Astrocyte (in vitro differentiated cells and primary cell): ENCODE measurements at regions not wholly inside any gene's neighbourhood (a gene's known extent, or its start where the extent isn't known, plus 50 kb on each side); places are given as distances from the start of the nearest gene placed in this dataset.

Experiments
- DNase-seq: peaks from one replicate; pipeline ENCODE4 v3.0.0-alpha.2; 2010; ENCODE audit warnings: low read depth
- FAIRE-seq: peaks from 2 replicates; lab custom pipeline; 2011; peaks lifted over from hg19 to GRCh38; lab: Jason Lieb, UNC
- H2AFZ ChIP-seq: 2 replicates; pipeline ENCODE4 v1.6.0; 2012; ENCODE audit warnings: low read depth, low read length, inconsistent platforms
- H3K27ac ChIP-seq: 2 replicates; pipeline ENCODE4 v1.5.1; 2011; ENCODE audit warnings: low read depth, low read length, inconsistent platforms
- H3K27me3 ChIP-seq: 2 replicates; pipeline ENCODE4 v1.6.0; 2011; ENCODE audit warnings: low read length, inconsistent platforms; ENCODE audit not compliant: insufficient read depth
- H3K36me3 ChIP-seq: 2 replicates; pipeline ENCODE4 v1.5.1; 2011; ENCODE audit warnings: low read length, inconsistent platforms; ENCODE audit not compliant: insufficient read depth
- H3K4me1 ChIP-seq: 2 replicates; pipeline ENCODE4 v1.5.1; 2011; ENCODE audit warnings: low read length, inconsistent platforms; ENCODE audit not compliant: insufficient read depth
- H3K4me2 ChIP-seq: 2 replicates; pipeline ENCODE4 v1.6.0; 2012; ENCODE audit warnings: low read length, inconsistent platforms
- H3K4me3 ChIP-seq: 2 replicates; pipeline ENCODE4 v1.5.1; 2011; ENCODE audit warnings: low read depth, mild to moderate bottlenecking, low read length, inconsistent platforms; ENCODE audit not compliant: insufficient read depth
- H3K79me2 ChIP-seq: 2 replicates; pipeline ENCODE4 v1.6.0; 2012; ENCODE audit warnings: mild to moderate bottlenecking, low read length, inconsistent platforms; ENCODE audit not compliant: insufficient read depth
- H3K9ac ChIP-seq: 2 replicates; pipeline ENCODE4 v1.6.0; 2012; ENCODE audit warnings: mild to moderate bottlenecking, low read length, inconsistent platforms
- H3K9me3 ChIP-seq: 2 replicates; pipeline ENCODE4 v1.5.1; 2012; ENCODE audit warnings: low read depth, mild to moderate bottlenecking, low read length, inconsistent platforms; ENCODE audit not compliant: insufficient read depth
- H4K20me1 ChIP-seq: 2 replicates; pipeline ENCODE4 v1.6.0; 2012; ENCODE audit warnings: low read length, inconsistent platforms; ENCODE audit not compliant: insufficient read depth
- H3K27ac Mint-ChIP-seq: one replicate; pipeline ENCODE4 v1.8.0; 2021; ENCODE audit warnings: mild to moderate bottlenecking, mixed read lengths; ENCODE audit not compliant: unreplicated experiment
- H3K27me3 Mint-ChIP-seq: one replicate; pipeline ENCODE4 v1.8.0; 2021; ENCODE audit warnings: low read depth, mixed read lengths; ENCODE audit not compliant: unreplicated experiment
- H3K36me3 Mint-ChIP-seq: one replicate; pipeline ENCODE4 v1.8.0; 2021; ENCODE audit warnings: low read depth, mixed read lengths; ENCODE audit not compliant: unreplicated experiment
- H3K4me1 Mint-ChIP-seq: one replicate; pipeline ENCODE4 v1.8.0; 2021; ENCODE audit warnings: low read depth, mixed read lengths; ENCODE audit not compliant: unreplicated experiment
- H3K4me3 Mint-ChIP-seq: one replicate; pipeline ENCODE4 v1.8.0; 2021; ENCODE audit warnings: mild to moderate bottlenecking, moderate library complexity, mixed read lengths; ENCODE audit not compliant: unreplicated experiment
- H3K9me3 Mint-ChIP-seq: one replicate; pipeline ENCODE4 v1.8.0; 2021; ENCODE audit warnings: mild to moderate bottlenecking, mixed read lengths; ENCODE audit not compliant: unreplicated experiment
- CTCF ChIP-seq: IDR thresholded peaks from 2 replicates; pipeline ENCODE4 v1.5.1; 2011; ENCODE audit warnings: low read depth, mild to moderate bottlenecking, inconsistent platforms, low read length, moderate library complexity; ENCODE audit not compliant: insufficient read depth
- EZH2 ChIP-seq: IDR thresholded peaks from 2 replicates; pipeline ENCODE4 v1.6.1; 2012; ENCODE audit warnings: mild to moderate bottlenecking, low read length, inconsistent platforms; ENCODE audit not compliant: insufficient read depth

- H3K4me3 ChIP-seq = no peak overlapping the region
- H3K27me3 ChIP-seq = peaks cover 2% of the 10 kb centered on the region
- TF ChIP-seq CTCF = no peak
- TF ChIP-seq EZH2 = no peak
- no peak overlapping the region for H2AFZ ChIP-seq
- Mint-ChIP-seq H3K27ac (no peak overlapping the region), H3K9me3 (peaks cover 2% of the 10 kb centered on the region), H3K36me3 (no peaks in the 10 kb centered on the region), H3K4me1 (peaks cover 17% of the 10 kb centered on the region), H3K27me3 (peaks cover 3% of the 10 kb centered on the region), H3K4me3 (no peak overlapping the region)
- DNase-seq (no peak), FAIRE-seq (no peak)
- H3K79me2 ChIP-seq = no peaks in the 10 kb centered on the region
- no peaks in the 10 kb centered on the region for H3K4me1 ChIP-seq
- H3K4me2 ChIP-seq = no peak overlapping the region
- H4K20me1 ChIP-seq = no peaks in the 10 kb centered on the region
- no peak overlapping the region for H3K27ac ChIP-seq
- no peak overlapping the region for H3K9ac ChIP-seq
- no peaks in the 10 kb centered on the region for H3K9me3 ChIP-seq
- no peaks in the 10 kb centered on the region for H3K36me3 ChIP-seq
Measured at GRCh38 chr12:41919048-41919447, 225.6 kb downstream of the GXYLT1 start.

- no peak overlapping the region for H3K4me3 Mint-ChIP-seq
- no peaks in the 10 kb centered on the region for H3K36me3 ChIP-seq
- DNase-seq = peak; percentile 12
- H3K27ac ChIP-seq = no peak overlapping the region
- H2AFZ ChIP-seq = no peak overlapping the region
- H3K27me3 ChIP-seq = peaks cover 2% of the 10 kb centered on the region
- H3K9me3 ChIP-seq = no peaks in the 10 kb centered on the region
- no peak for FAIRE-seq
- peaks cover 3% of the 10 kb centered on the region for H3K27me3 Mint-ChIP-seq
- H3K4me3 ChIP-seq = no peak overlapping the region
- H3K9me3 Mint-ChIP-seq = no peaks in the 10 kb centered on the region
- H3K36me3 Mint-ChIP-seq = no peaks in the 10 kb centered on the region
- H3K4me2 ChIP-seq = no peak overlapping the region
- H3K9ac ChIP-seq = no peak overlapping the region
- TF ChIP-seq CTCF = no peak
- no peak for TF ChIP-seq EZH2
- H3K4me1 ChIP-seq = no peaks in the 10 kb centered on the region
- no peaks in the 10 kb centered on the region for H3K79me2 ChIP-seq
- H4K20me1 ChIP-seq = no peaks in the 10 kb centered on the region
- peaks cover 12% of the 10 kb centered on the region for H3K4me1 Mint-ChIP-seq
- H3K27ac Mint-ChIP-seq = no peak overlapping the region
Measured at GRCh38 chr12:41917938-41918341, 226.7 kb downstream of the GXYLT1 start.

GRCh38 chr12:41917181-41917580 lies 227.5 kb downstream of the GXYLT1 start:
- Histone ChIP-seq H3K79me2 (no peaks in the 10 kb centered on the region), H3K36me3 (no peaks in the 10 kb centered on the region), H2AFZ (no peak overlapping the region), H4K20me1 (no peaks in the 10 kb centered on the region), H3K4me3 (no peak overlapping the region), H3K9ac (no peak overlapping the region), H3K27me3 (peaks cover 2% of the 10 kb centered on the region), H3K4me1 (no peaks in the 10 kb centered on the region), H3K9me3 (no peaks in the 10 kb centered on the region), H3K4me2 (no peak overlapping the region), H3K27ac (no peak overlapping the region)
- TF ChIP-seq CTCF (no peak), EZH2 (no peak)
- no peak for DNase-seq
- Mint-ChIP-seq H3K4me1 (peaks cover 12% of the 10 kb centered on the region), H3K9me3 (no peaks in the 10 kb centered on the region), H3K27ac (no peak overlapping the region), H3K36me3 (no peaks in the 10 kb centered on the region), H3K27me3 (peaks cover 3% of the 10 kb centered on the region), H3K4me3 (no peak overlapping the region)
- FAIRE-seq = no peak
